Suprapubic skin (tissue), 3 donors: ENCODE measurements at regions not wholly inside any gene's neighbourhood (a gene's known extent, or its start where the extent isn't known, plus 50 kb on each side); places are given as distances from the start of the nearest gene placed in this dataset.

Experiments
- EP300 ChIP-seq: sonication (generic); formaldehyde crosslinking; IDR thresholded peaks from one replicate; pipeline ENCODE4 v1.6.1; 2017; ENCODE audit warnings: antibody characterized with exemption
- POLR2A ChIP-seq, 2 donors: fragments of 450-650 bp; IDR thresholded peaks; one replicate each; pipeline ENCODE4 v1.6.1; 2017; ENCODE audit warnings: antibody characterized with exemption in 2 of 2, mild to moderate bottlenecking in 2 of 2, moderate library complexity in 2 of 2
- TF ChIP-seq, protein P1 (sequence below), 2 donors: fragments of 200-600 bp in 1 of 2; fragments of 450-650 bp in 1 of 2; sonication (generic) in 1 of 2; IDR thresholded peaks; one replicate each; pipeline ENCODE4 v1.5.1; 2016 to 2019; ENCODE audit warnings: antibody characterized with exemption in 2 of 2, mild to moderate bottlenecking in 1 of 2, moderate library complexity in 1 of 2

DNA sequence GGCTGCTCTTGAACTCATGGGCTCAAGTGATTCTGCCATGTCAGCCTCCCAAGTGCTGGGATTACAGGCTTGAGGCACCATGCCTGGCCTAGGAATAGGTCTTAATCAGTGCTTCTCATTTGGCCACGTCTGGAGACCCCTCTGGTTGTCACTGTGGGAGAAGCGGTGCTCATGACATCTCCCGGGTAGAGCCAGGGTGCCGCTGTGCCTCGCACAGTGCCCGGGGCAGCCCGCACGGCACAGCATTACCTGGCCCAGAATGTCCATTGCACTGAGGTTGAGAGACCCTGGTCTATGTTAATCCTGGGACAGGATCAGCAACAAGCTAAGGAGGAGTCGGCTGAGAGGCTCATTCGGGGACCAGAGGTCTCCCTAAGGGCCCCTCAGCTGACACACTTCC lies 160.8 kb downstream of the EFNB2 start:
- no peak for TF ChIP-seq EP300
- TF ChIP-seq, protein P1, sequence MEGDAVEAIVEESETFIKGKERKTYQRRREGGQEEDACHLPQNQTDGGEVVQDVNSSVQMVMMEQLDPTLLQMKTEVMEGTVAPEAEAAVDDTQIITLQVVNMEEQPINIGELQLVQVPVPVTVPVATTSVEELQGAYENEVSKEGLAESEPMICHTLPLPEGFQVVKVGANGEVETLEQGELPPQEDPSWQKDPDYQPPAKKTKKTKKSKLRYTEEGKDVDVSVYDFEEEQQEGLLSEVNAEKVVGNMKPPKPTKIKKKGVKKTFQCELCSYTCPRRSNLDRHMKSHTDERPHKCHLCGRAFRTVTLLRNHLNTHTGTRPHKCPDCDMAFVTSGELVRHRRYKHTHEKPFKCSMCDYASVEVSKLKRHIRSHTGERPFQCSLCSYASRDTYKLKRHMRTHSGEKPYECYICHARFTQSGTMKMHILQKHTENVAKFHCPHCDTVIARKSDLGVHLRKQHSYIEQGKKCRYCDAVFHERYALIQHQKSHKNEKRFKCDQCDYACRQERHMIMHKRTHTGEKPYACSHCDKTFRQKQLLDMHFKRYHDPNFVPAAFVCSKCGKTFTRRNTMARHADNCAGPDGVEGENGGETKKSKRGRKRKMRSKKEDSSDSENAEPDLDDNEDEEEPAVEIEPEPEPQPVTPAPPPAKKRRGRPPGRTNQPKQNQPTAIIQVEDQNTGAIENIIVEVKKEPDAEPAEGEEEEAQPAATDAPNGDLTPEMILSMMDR (IDR thresholded peaks at IDR 0.05), result no peak
- TF ChIP-seq POLR2A (IDR thresholded peaks at IDR 0.05), result no peak
